ENCODE measurements at regions not wholly inside any gene's neighbourhood (a gene's known extent, or its start where the extent isn't known, plus 50 kb on each side); places are given as distances from the start of the nearest gene placed in this dataset.

DNA sequence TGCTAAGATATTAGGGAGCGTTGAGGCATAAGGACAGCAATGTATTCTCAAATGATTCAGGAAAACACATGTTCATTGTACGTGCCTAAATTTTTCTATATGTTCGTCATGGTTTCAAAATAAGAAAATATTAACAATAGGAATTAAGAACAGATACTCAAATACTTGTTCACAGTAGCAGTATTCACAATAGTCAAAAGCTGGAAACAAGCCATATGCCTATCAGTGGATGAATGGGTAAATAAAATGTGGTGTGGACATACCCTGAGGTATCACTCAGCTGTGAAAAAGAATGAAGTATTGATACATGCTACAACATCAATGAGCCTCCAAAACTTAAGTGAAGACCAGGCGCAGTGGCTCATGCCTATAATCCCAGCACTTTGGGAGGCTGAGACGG is 84.7 kb upstream of the PTER start:
- Histone ChIP-seq H4K20me1 (ENCODE audit: insufficient read depth) (no peaks in the 10 kb centered on the region), H3K4me3 (no peak overlapping the region), H3K4me1 (ENCODE audit: insufficient read depth) (no peaks in the 10 kb centered on the region), H3K9me3 (ENCODE audit: low read depth) (no peaks in the 10 kb centered on the region), H3K4me2 (ENCODE audit: unreplicated experiment) (no peak overlapping the region), H3K36me3 (ENCODE audit: low read depth) (no peaks in the 10 kb centered on the region), H3K27me3 (replicated peaks; ENCODE audit: insufficient read depth) (no peaks in the 10 kb centered on the region), H3K9me2 (ENCODE audit: insufficient read depth) (no peaks in the 10 kb centered on the region), H3K27ac (no peak overlapping the region), H3K79me2 (ENCODE audit: insufficient read depth) (no peaks in the 10 kb centered on the region), H2AFZ (no peak overlapping the region), H3F3A (ENCODE audit: insufficient read depth) (no peaks in the 10 kb centered on the region), H3K9ac (no peak overlapping the region)
- WGBS, 2 experiments (ENCODE audit: low coverage in 1 of 2, low lambda C conversion rate in 2 of 2, missing lambda C conversion rate in 2 of 2), result 49% methylated on average over 5 of the region's 5 CpGs
- in situ Hi-C loops (cut with MboI), result no loop called here
- no peak for TF ChIP-seq EZH2phosphoT487 (IDR thresholded peaks at IDR 0.05; ENCODE audit: insufficient read depth, low read depth)
- no peak for TF ChIP-seq EZH2 (IDR thresholded peaks at IDR 0.05; ENCODE audit: insufficient read depth, poor library complexity, severe bottlenecking)
- DNase-seq, result no peak

DNA sequence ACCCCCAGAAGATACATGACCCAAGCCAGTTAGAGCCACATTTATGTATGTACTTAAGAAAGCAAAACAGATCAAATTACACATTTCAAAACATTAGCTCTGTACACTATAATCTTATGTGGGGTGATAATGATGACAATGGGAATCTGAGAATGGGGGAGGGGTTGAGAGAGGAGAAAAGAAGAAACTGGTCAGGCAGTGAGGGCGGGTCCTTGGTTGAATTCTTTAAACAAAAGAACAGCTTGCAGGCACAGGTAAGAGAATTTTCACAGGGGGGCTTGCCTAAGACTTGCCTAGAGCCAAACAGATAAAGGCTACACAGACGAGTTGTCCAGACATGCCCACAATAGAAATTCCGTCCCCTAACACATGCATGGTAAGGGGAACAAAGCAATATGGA is 76.8 kb upstream of the PTER start:
- Histone ChIP-seq H3K4me2 (ENCODE audit: unreplicated experiment) (no peak overlapping the region), H3K4me3 (no peak overlapping the region), H3K36me3 (ENCODE audit: low read depth) (no peaks in the 10 kb centered on the region), H2AFZ (no peak overlapping the region), H3K9me3 (ENCODE audit: low read depth) (no peaks in the 10 kb centered on the region), H3K79me2 (ENCODE audit: insufficient read depth) (no peaks in the 10 kb centered on the region), H3K4me1 (ENCODE audit: insufficient read depth) (no peaks in the 10 kb centered on the region), H3F3A (ENCODE audit: insufficient read depth) (no peaks in the 10 kb centered on the region), H4K20me1 (ENCODE audit: insufficient read depth) (no peaks in the 10 kb centered on the region), H3K9ac (no peak overlapping the region), H3K27me3 (replicated peaks; ENCODE audit: insufficient read depth) (no peaks in the 10 kb centered on the region), H3K9me2 (ENCODE audit: insufficient read depth) (no peaks in the 10 kb centered on the region), H3K27ac (no peak overlapping the region)
- in situ Hi-C loops (cut with MboI), result no loop called here
- DNase-seq, result no peak
- TF ChIP-seq EZH2phosphoT487 (IDR thresholded peaks at IDR 0.05; ENCODE audit: insufficient read depth, low read depth) (no peak), EZH2 (IDR thresholded peaks at IDR 0.05; ENCODE audit: insufficient read depth, poor library complexity, severe bottlenecking) (no peak)
- 31 to 36% methylated on average over 3 of the region's 3 CpGs for WGBS, 2 experiments (ENCODE audit: low coverage in 1 of 2, low lambda C conversion rate in 2 of 2, missing lambda C conversion rate in 2 of 2)

GRCh38 chr10:16360425-16360824 is 76.4 kb upstream of the PTER start:
- no peak for DNase-seq

GRCh38 chr10:16361086-16361485 is 75.7 kb upstream of the PTER start:
- Histone ChIP-seq H3F3A (ENCODE audit: insufficient read depth) (no peaks in the 10 kb centered on the region), H3K4me3 (no peak overlapping the region), H2AFZ (no peak overlapping the region), H4K20me1 (ENCODE audit: insufficient read depth) (no peaks in the 10 kb centered on the region), H3K36me3 (ENCODE audit: low read depth) (no peaks in the 10 kb centered on the region), H3K4me1 (ENCODE audit: insufficient read depth) (no peaks in the 10 kb centered on the region), H3K4me2 (ENCODE audit: unreplicated experiment) (no peak overlapping the region), H3K9me2 (ENCODE audit: insufficient read depth) (no peaks in the 10 kb centered on the region), H3K27me3 (replicated peaks; ENCODE audit: insufficient read depth) (no peaks in the 10 kb centered on the region), H3K79me2 (ENCODE audit: insufficient read depth) (no peaks in the 10 kb centered on the region), H3K9me3 (ENCODE audit: low read depth) (no peaks in the 10 kb centered on the region), H3K9ac (no peak overlapping the region), H3K27ac (no peak overlapping the region)
- in situ Hi-C loops (cut with MboI), result no loop called here
- 39 to 43% methylated on average over 3 of the region's 3 CpGs for WGBS, 2 experiments (ENCODE audit: low coverage in 1 of 2, low lambda C conversion rate in 2 of 2, missing lambda C conversion rate in 2 of 2)
- DNase-seq, result no peak
- TF ChIP-seq EZH2 (IDR thresholded peaks at IDR 0.05; ENCODE audit: insufficient read depth, poor library complexity, severe bottlenecking), result no peak
- TF ChIP-seq EZH2phosphoT487 (IDR thresholded peaks at IDR 0.05; ENCODE audit: insufficient read depth, low read depth), result no peak

More at GRCh38 chr10:16360425-16360824, 76.4 kb upstream of the PTER start:
- Histone ChIP-seq H3K4me1 (ENCODE audit: insufficient read depth) (no peaks in the 10 kb centered on the region), H3K9me3 (ENCODE audit: low read depth) (no peaks in the 10 kb centered on the region), H3K36me3 (ENCODE audit: low read depth) (no peaks in the 10 kb centered on the region), H3K27me3 (replicated peaks; ENCODE audit: insufficient read depth) (no peaks in the 10 kb centered on the region), H3K4me2 (ENCODE audit: unreplicated experiment) (no peak overlapping the region), H4K20me1 (ENCODE audit: insufficient read depth) (no peaks in the 10 kb centered on the region), H3K9ac (no peak overlapping the region), H3F3A (ENCODE audit: insufficient read depth) (no peaks in the 10 kb centered on the region), H3K79me2 (ENCODE audit: insufficient read depth) (no peaks in the 10 kb centered on the region), H3K9me2 (ENCODE audit: insufficient read depth) (no peaks in the 10 kb centered on the region), H3K27ac (no peak overlapping the region), H2AFZ (no peak overlapping the region), H3K4me3 (no peak overlapping the region)
- in situ Hi-C loops (cut with MboI), result no loop called here
- TF ChIP-seq EZH2phosphoT487 (IDR thresholded peaks at IDR 0.05; ENCODE audit: insufficient read depth, low read depth), result no peak
- TF ChIP-seq EZH2 (IDR thresholded peaks at IDR 0.05; ENCODE audit: insufficient read depth, poor library complexity, severe bottlenecking), result no peak

GRCh38 chr10:16363741-16364140 is 73.1 kb upstream of the PTER start:
- DNase-seq, result no peak
- Histone ChIP-seq H3K9me3 (ENCODE audit: low read depth) (no peaks in the 10 kb centered on the region), H2AFZ (no peak overlapping the region), H4K20me1 (ENCODE audit: insufficient read depth) (no peaks in the 10 kb centered on the region), H3K4me1 (ENCODE audit: insufficient read depth) (no peaks in the 10 kb centered on the region), H3K9me2 (ENCODE audit: insufficient read depth) (no peaks in the 10 kb centered on the region), H3K27ac (no peak overlapping the region), H3F3A (ENCODE audit: insufficient read depth) (no peaks in the 10 kb centered on the region), H3K4me3 (no peak overlapping the region), H3K9ac (no peak overlapping the region), H3K27me3 (replicated peaks; ENCODE audit: insufficient read depth) (no peaks in the 10 kb centered on the region), H3K79me2 (ENCODE audit: insufficient read depth) (no peaks in the 10 kb centered on the region), H3K36me3 (ENCODE audit: low read depth) (no peaks in the 10 kb centered on the region), H3K4me2 (ENCODE audit: unreplicated experiment) (no peak overlapping the region)
- WGBS, 2 experiments (ENCODE audit: low coverage in 1 of 2, low lambda C conversion rate in 2 of 2, missing lambda C conversion rate in 2 of 2), result 48 to 54% methylated on average over 8 of the region's 8 CpGs
- in situ Hi-C loops (cut with MboI), result no loop called here
- TF ChIP-seq EZH2 (IDR thresholded peaks at IDR 0.05; ENCODE audit: insufficient read depth, poor library complexity, severe bottlenecking) (no peak), EZH2phosphoT487 (IDR thresholded peaks at IDR 0.05; ENCODE audit: insufficient read depth, low read depth) (no peak)
